IMR-90 (cell line): ENCODE measurements at regions not wholly inside any gene's neighbourhood (a gene's known extent, or its start where the extent isn't known, plus 50 kb on each side); places are given as distances from the start of the nearest gene placed in this dataset.

ENCODE experiments used
- POLR2A ChIP-seq: IDR thresholded peaks from 2 replicates; pipeline ENCODE4 v1.6.1; 2012; ENCODE audit warnings: mild to moderate bottlenecking, low read depth, low read length
- RFX5 ChIP-seq: IDR thresholded peaks from 2 replicates; pipeline ENCODE4 v1.8.0; 2012; ENCODE audit warnings: low read depth, mild to moderate bottlenecking, low read length, moderate library complexity

- TF ChIP-seq RFX5 (no peak), POLR2A (no peak)
Measured at GRCh38 chr14:41498959-41499358, 107.7 kb upstream of the LRFN5 start.
